Esophagus (tissue), 2 donors: ENCODE measurements at regions not wholly inside any gene's neighbourhood (a gene's known extent, or its start where the extent isn't known, plus 50 kb on each side); places are given as distances from the start of the nearest gene placed in this dataset.

Experiments
- H3K27ac ChIP-seq, 2 donors: one replicate each; pipeline ENCODE4 v1.5.1; 2013; ENCODE audit warnings: low read depth in 2 of 2, mild to moderate bottlenecking in 2 of 2, inconsistent platforms in 1 of 2, low read length in 1 of 2, moderate library complexity in 1 of 2
- H3K27me3 ChIP-seq, 2 donors: one replicate each; pipeline ENCODE4 v1.6.1; 2013; ENCODE audit warnings: low read length in 2 of 2, control low read depth in 1 of 2, mild to moderate bottlenecking in 1 of 2; ENCODE audit not compliant: insufficient read depth in 2 of 2, control insufficient read depth in 1 of 2
- H3K36me3 ChIP-seq, 2 donors: one replicate each; pipeline ENCODE4 v1.6.1; 2013; ENCODE audit warnings: low read length in 1 of 2; ENCODE audit not compliant: control insufficient read depth in 2 of 2, insufficient read depth in 2 of 2
- H3K4me1 ChIP-seq, 2 donors: one replicate each; pipeline ENCODE4 v1.6.1; 2013; ENCODE audit warnings: low read length in 1 of 2; ENCODE audit not compliant: control insufficient read depth in 2 of 2, insufficient read depth in 2 of 2
- H3K4me3 ChIP-seq, 2 donors: one replicate each; pipeline ENCODE4 v1.5.1; 2013; ENCODE audit warnings: low read length in 2 of 2, mild to moderate bottlenecking in 2 of 2, low read depth in 1 of 2, moderate library complexity in 1 of 2
- H3K9me3 ChIP-seq, 2 donors: one replicate each; pipeline ENCODE4 v1.6.1; 2013; ENCODE audit warnings: mild to moderate bottlenecking in 2 of 2, low read depth in 1 of 2, low read length in 1 of 2, moderate library complexity in 1 of 2; ENCODE audit not compliant: control insufficient read depth in 2 of 2, insufficient read depth in 1 of 2
- WGBS, 2 donors: extraction: QIAGEN DNeasy Blood & Tissue Kit; methylation state at CpG; one replicate each; pipeline ENCODE4 v1.1.7; 2013; 5-methylcytosine and 5-hydroxymethylcytosine counted together
- donor health status: healthy with polysubstance abuse.
- donor health status: Bipolar disorder and iron deficiency.

DNA sequence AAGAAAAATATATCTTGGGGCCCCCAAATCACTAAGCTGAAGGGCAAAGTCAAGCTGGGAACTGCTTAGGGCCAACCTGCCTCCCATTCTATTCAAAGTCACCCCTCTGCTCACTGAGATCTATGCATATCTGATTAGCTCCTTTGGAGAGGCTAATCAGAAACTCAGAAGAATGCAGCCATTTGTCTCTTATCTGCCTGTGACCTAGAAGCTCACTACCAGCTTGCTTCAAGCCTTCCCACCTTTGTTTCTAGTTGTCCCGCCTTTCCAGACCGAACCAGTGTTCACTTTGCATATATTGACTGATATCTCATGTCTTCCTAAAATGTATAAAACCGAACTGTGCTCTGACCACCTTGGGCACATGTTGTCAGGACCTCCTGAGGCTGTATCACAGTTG, 479.4 kb downstream of the METTL4 start:
- Histone ChIP-seq H3K4me1 (no peaks in the 10 kb centered on the region), H3K27me3 (no peaks in the 10 kb centered on the region), H3K4me3 (no peak overlapping the region), H3K36me3 (no peaks in the 10 kb centered on the region), H3K27ac (no peak overlapping the region), H3K9me3 (no peaks in the 10 kb centered on the region)
- 75% methylated on average over 3 of the region's 3 CpGs for WGBS, 2 donors

GRCh38 chr18:2096551-2096950, 474.8 kb downstream of the METTL4 start:
- no peaks in the 10 kb centered on the region for H3K36me3 ChIP-seq
- H3K27me3 ChIP-seq = no peaks in the 10 kb centered on the region
- no peaks in the 10 kb centered on the region for H3K9me3 ChIP-seq
- no peak overlapping the region for H3K4me3 ChIP-seq
- no peaks in the 10 kb centered on the region for H3K4me1 ChIP-seq
- 40 to 52% methylated on average over 2 of the region's 2 CpGs for WGBS, 2 donors
- no peak overlapping the region for H3K27ac ChIP-seq

- no peaks in the 10 kb centered on the region for H3K27me3 ChIP-seq
- WGBS, 2 donors = 48 to 70% methylated on average over 1 of the region's 1 CpG
- H3K4me3 ChIP-seq = no peak overlapping the region
- H3K27ac ChIP-seq = no peak overlapping the region
- H3K4me1 ChIP-seq = no peaks in the 10 kb centered on the region
- no peaks in the 10 kb centered on the region for H3K9me3 ChIP-seq
- H3K36me3 ChIP-seq = no peaks in the 10 kb centered on the region
Measured at GRCh38 chr18:2100694-2101213, 470.6 kb downstream of the METTL4 start.

DNA sequence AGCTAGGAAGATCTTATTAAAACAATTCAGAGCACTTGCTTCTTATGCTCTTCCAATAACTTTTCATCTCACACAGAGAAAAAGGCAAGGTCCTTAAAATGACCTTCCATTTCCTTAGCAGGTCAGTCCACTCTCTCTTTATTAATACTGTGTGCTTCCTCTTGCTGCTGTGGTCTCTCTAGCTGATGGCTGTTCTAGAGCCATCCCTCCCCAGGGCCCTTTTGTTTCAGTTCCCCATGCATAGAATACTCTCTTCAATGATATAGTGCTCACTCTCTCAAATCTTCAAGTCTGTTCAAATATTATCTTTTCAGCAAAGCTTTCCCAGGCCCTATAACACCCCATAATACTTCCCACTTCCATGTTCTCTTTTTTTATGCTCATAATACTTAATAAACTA, 469.3 kb downstream of the METTL4 start:
- Histone ChIP-seq H3K9me3 (no peaks in the 10 kb centered on the region), H3K4me3 (no peak overlapping the region), H3K36me3 (no peaks in the 10 kb centered on the region), H3K27ac (no peak overlapping the region), H3K4me1 (no peaks in the 10 kb centered on the region), H3K27me3 (no peaks in the 10 kb centered on the region)

DNA sequence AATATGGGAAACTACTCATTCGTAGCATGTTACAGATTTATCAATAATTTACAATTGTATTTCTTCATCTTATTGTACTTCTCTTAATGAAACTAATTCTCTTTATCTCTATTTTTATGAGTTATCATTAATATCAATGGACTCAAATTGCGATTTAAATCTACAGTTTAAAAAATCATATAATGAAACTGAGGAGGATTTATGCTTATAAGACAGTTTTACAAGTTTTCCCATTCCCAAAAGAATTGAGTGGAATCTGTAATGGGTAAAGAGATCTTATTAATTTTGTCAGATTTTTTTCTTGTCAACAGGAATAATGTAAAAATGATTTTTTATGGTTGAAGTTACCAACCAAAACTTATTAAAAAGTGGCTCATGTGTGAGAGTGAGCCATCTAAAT, 468.0 kb downstream of the METTL4 start:
- Histone ChIP-seq H3K36me3 (no peaks in the 10 kb centered on the region), H3K27ac (no peak overlapping the region), H3K9me3 (no peaks in the 10 kb centered on the region), H3K4me1 (no peaks in the 10 kb centered on the region), H3K4me3 (no peak overlapping the region), H3K27me3 (no peaks in the 10 kb centered on the region)
- 84 to 90% methylated on average over 2 of the region's 2 CpGs for WGBS, 2 donors

DNA sequence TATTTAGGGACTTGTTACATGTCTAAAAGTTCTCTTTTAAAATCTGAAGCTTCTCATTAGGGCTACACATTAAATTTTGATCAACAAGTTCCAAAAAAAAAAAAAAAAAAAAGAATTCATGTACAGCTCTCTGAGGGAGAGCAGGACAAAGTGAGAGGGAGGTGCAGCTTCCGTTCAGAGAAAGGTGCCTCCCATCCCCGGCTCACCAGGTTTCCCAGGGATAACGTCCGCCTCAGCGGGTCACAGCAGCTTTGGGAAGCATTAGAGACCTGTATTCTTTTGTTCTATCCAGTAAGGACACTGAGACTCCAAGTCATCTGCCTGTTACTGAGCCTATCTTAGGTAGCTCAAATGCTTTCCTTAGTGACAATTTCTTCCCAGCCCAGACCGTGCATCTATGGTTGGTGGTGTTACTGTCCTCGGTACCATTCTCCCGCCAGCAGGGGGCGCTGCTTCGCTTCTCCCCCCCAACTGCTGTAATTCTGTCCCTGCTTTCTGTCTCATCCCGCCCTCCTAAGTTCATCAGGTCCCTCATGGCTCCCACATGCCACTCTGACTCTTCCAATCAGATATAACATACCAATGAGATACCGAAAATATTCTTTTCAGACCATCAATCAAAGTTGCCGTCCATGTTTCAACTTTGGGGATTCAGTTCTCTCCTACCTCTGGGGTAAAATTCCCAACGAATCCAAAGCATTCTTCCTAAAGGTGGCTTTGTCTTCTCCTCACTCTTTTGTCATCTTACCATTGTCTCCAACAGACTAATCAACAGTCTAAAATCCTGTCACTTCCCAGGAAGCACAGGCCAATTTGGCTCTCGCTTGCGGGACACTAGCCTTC, 466.5 kb downstream of the METTL4 start:
- Histone ChIP-seq H3K4me1 (no peaks in the 10 kb centered on the region), H3K9me3 (no peaks in the 10 kb centered on the region), H3K4me3 (no peak overlapping the region), H3K36me3 (no peaks in the 10 kb centered on the region), H3K27me3 (no peaks in the 10 kb centered on the region), H3K27ac (no peak overlapping the region)
- 39 to 44% methylated on average over 16 of the region's 16 CpGs for WGBS, 2 donors

DNA sequence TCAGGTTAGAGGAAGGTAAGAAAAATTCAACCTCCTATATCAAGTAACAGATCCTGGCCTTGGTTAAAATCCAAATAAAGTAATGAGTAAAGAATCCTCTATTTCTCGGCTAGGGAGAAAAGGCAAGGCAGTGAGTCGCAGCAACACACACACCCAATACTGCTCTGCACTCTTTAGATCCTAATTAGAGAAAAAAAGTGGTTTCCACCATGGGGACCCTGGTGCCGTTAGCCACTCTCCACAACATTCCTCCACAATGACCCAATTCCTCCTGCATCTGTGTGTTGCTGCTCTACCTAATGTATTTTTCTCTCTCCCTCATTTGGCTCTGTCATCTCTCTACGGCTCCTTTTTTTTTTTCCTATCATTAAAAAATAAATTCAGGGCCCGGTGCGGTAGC, 462.7 kb downstream of the METTL4 start:
- H3K27me3 ChIP-seq = no peaks in the 10 kb centered on the region
- no peak overlapping the region for H3K4me3 ChIP-seq
- no peaks in the 10 kb centered on the region for H3K4me1 ChIP-seq
- no peaks in the 10 kb centered on the region for H3K36me3 ChIP-seq
- H3K27ac ChIP-seq = no peak overlapping the region
- H3K9me3 ChIP-seq = no peaks in the 10 kb centered on the region
- 81 to 90% methylated on average over 6 of the region's 6 CpGs for WGBS, 2 donors

GRCh38 chr18:2111456-2111855, 459.8 kb downstream of the METTL4 start:
- Histone ChIP-seq H3K27me3 (no peaks in the 10 kb centered on the region), H3K4me1 (no peaks in the 10 kb centered on the region), H3K36me3 (no peaks in the 10 kb centered on the region), H3K4me3 (no peak overlapping the region), H3K9me3 (no peaks in the 10 kb centered on the region), H3K27ac (no peak overlapping the region)
- WGBS, 2 donors = 50 to 67% methylated on average over 3 of the region's 3 CpGs

- Histone ChIP-seq H3K4me1 (no peaks in the 10 kb centered on the region), H3K27me3 (no peaks in the 10 kb centered on the region), H3K36me3 (no peaks in the 10 kb centered on the region), H3K4me3 (no peak overlapping the region), H3K9me3 (no peaks in the 10 kb centered on the region), H3K27ac (no peak overlapping the region)
- 45 to 51% methylated on average over 8 of the region's 8 CpGs for WGBS, 2 donors
Measured at GRCh38 chr18:2112435-2113045, 458.8 kb downstream of the METTL4 start.

DNA sequence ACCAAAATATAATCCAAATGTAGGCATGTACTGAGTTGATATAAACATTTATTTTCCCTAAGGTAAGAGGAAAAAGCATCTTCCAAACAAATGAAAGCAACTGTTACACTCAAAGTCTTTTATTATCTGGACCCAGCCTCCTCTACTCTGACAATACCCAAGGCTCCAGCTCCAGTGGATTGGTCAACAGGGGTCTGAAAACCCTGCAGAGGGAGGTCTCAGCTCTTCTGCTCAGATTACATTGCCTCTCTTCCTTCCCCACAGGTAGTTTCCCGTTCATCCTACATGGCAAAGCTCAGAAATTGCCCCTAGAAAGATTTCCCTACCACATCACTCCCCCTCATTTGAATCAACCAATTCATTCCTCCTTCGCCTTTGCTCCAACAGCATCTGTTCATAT, 457.0 kb downstream of the METTL4 start:
- 39 to 42% methylated on average over 2 of the region's 2 CpGs for WGBS, 2 donors
- H3K4me1 ChIP-seq = no peaks in the 10 kb centered on the region
- no peaks in the 10 kb centered on the region for H3K27me3 ChIP-seq
- no peak overlapping the region for H3K27ac ChIP-seq
- H3K9me3 ChIP-seq = no peaks in the 10 kb centered on the region
- no peaks in the 10 kb centered on the region for H3K36me3 ChIP-seq
- H3K4me3 ChIP-seq = no peak overlapping the region
